Right ventricle myocardium superior (tissue), 1 donor: ENCODE measurements at regions not wholly inside any gene's neighbourhood (a gene's known extent, or its start where the extent isn't known, plus 50 kb on each side); places are given as distances from the start of the nearest gene placed in this dataset.

Experiments used
- ATAC-seq: fragments of 200-7000 bp; cut with Tn5 transposase; one replicate; pipeline ENCODE4 v1.9.1; 2020; ENCODE audit warnings: mild to moderate bottlenecking; ENCODE audit not compliant: poor library complexity
- DNase-seq: peaks from one replicate; pipeline ENCODE4 v3.0.0-alpha.2; 2020
- intact Hi-C: fragments of 100-400 bp; cut with DNase I; formaldehyde crosslinking; loops from one replicate; pipeline ENCODE4 v1.11.2; 2022
- donor health status: DM: no; HTN: yes; CAD: no; lungs with severe emphysema.

- intact Hi-C loops: no loop called here
- no peak for DNase-seq
- ATAC-seq: no peak
These were observed 417.1 kb upstream of the CDH11 start for GRCh38 chr16:65538976-65539375.

GRCh38 chr16:65537336-65537735, 415.5 kb upstream of the CDH11 start:
- ATAC-seq: no peak
- intact Hi-C loops: no loop called here

GRCh38 chr16:65534121-65534528, 412.3 kb upstream of the CDH11 start:
- DNase-seq (no peak), ATAC-seq (no peak)
- intact Hi-C loops: no loop called here

More at GRCh38 chr16:65537336-65537735, 415.5 kb upstream of the CDH11 start:
- DNase-seq: no peak

DNA sequence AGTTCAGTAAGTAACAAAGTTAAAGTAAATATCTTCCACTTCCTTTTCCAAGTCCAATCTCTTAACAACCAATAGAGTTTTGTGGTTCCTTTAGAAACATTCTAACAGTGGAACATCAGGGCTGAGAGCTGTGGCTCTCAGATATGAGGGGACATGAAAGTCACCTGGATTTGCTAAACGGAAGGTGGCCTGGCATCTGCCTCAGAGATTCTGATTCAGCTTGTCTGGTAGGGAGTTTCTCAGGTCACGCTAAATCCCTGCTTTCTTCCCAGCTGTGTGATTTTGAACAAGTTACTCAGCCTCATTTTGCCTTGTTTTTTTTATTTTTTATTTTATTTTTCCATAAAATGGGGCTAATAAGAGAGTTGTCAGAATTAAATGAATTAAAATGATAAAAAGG, 411.0 kb upstream of the CDH11 start:
- ATAC-seq (no peak), DNase-seq (no peak)
- intact Hi-C loops: no loop called here

DNA sequence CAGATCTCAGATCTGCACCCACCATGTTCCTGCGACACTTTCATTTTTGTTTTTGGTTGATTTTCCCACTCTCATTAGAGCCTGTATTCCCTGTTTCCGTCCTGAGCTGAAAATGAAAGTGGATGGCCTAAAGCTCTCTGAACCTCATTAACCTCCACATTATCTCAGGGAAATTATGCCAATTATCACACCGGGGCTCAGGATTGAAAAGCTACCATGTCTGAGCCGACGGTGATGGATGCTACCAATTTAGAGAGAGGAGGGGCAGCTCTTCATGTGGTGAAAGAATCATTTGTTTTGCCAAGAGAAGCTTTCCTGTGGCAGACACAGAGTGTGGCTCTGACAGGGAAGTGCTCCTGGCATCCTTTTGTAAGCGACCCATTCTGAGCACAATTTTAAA, 410.4 kb upstream of the CDH11 start:
- no peak for ATAC-seq
- intact Hi-C loops: no loop called here
- DNase-seq: no peak

- ATAC-seq (no peak), DNase-seq (no peak)
- intact Hi-C loops: no loop called here
These were observed 409.6 kb upstream of the CDH11 start for GRCh38 chr16:65531475-65531874.

GRCh38 chr16:65525707-65526106, 403.8 kb upstream of the CDH11 start:
- DNase-seq (no peak), ATAC-seq (no peak)
- intact Hi-C loops: no loop called here

GRCh38 chr16:65524997-65525396, 403.1 kb upstream of the CDH11 start:
- intact Hi-C loops: no loop called here
- ATAC-seq (no peak), DNase-seq (no peak)

GRCh38 chr16:65524231-65524630, 402.4 kb upstream of the CDH11 start:
- no peak for ATAC-seq
- intact Hi-C loops: no loop called here
- DNase-seq: no peak

DNA sequence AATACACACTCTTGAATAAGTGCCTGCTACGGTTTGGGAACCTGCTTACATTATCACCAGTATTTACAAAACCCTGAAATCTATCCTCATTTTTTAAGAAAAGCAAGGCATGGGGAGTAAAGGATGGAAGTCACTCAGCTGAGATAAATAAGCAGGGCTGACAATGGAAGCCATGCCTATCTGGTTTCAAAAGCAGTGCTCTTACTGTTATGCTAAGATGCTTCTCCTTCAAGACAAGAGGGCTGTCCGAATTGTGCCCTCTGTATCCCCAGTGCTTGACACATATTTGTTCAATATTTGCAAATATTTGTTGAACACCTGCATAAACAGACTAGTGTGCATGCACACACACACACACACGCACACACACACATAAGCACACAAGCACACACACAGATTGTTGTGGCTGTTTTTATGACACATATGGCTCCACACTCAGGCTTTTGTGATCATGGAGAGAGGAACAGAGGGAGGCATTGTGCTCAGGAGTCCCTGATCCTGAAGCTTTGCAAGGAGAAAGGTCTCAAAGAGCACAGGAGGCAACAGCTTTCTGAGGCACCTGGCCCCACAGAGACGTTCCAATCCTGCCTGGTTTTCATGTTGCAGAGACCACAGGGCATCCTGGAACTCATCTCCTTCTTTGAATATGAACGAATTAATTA, 401.6 kb upstream of the CDH11 start:
- intact Hi-C loops: no loop called here
- DNase-seq: no peak
- no peak for ATAC-seq

- intact Hi-C loops: no loop called here
- ATAC-seq: no peak
These were observed 400.5 kb upstream of the CDH11 start for GRCh38 chr16:65522412-65522811.

GRCh38 chr16:65521633-65522328, 399.9 kb upstream of the CDH11 start:
- intact Hi-C loops: no loop called here
- no peak for ATAC-seq
- no peak for DNase-seq

More at GRCh38 chr16:65522412-65522811, 400.5 kb upstream of the CDH11 start:
- no peak for DNase-seq

DNA sequence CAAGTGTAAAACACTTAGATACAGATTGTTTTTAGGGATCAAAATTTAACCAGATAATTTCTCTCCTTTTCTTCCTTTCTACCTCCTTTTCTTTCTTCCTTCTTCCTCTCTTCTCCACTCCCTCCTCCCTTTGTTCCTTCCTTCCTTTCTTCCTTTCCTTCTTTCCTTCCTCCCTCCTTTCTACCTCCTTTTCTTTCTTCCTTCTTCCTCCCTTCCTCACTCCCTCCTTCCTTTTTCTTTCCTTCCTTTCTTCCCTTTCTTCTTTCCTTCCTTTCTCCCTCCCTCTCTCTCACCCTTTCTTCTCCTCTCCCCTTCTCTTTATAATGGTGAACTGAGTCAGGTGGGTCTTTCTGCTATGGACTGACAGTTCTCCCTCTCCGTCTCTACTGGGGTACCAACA, 397.5 kb upstream of the CDH11 start:
- intact Hi-C loops: no loop called here
- DNase-seq (no peak), ATAC-seq (no peak)

DNA sequence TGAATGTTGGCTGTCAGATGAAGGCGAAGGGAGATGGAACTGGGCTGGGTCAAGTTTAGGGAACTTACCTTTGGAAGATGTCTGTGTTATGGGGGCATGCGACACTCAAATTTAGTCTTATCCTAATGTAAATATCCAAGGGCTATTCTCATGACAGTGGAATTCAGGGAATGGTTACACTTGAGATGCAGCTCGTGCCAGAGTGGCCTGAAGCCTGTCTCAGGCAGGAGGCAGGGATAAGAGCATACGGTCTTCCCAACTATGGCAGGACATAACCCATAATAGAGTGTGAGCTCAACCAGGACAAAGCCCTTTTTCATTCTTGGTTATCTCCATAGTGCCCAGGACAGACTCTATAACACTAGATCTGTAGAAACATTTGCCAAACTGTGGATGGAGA, 393.3 kb upstream of the CDH11 start:
- DNase-seq (no peak), ATAC-seq (no peak)
- intact Hi-C loops: no loop called here

GRCh38 chr16:65510850-65511249, 389.0 kb upstream of the CDH11 start:
- intact Hi-C loops: no loop called here
- ATAC-seq: no peak
- no peak for DNase-seq

GRCh38 chr16:65510241-65510640, 388.4 kb upstream of the CDH11 start:
- no peak for DNase-seq
- intact Hi-C loops: no loop called here

GRCh38 chr16:65509172-65509571, 387.3 kb upstream of the CDH11 start:
- no peak for DNase-seq
- intact Hi-C loops: no loop called here
- no peak for ATAC-seq

More at GRCh38 chr16:65510241-65510640, 388.4 kb upstream of the CDH11 start:
- ATAC-seq: no peak

GRCh38 chr16:65500919-65501318, 379.1 kb upstream of the CDH11 start:
- intact Hi-C loops: no loop called here
- ATAC-seq: peak; percentile 72
- DNase-seq: no peak

DNA sequence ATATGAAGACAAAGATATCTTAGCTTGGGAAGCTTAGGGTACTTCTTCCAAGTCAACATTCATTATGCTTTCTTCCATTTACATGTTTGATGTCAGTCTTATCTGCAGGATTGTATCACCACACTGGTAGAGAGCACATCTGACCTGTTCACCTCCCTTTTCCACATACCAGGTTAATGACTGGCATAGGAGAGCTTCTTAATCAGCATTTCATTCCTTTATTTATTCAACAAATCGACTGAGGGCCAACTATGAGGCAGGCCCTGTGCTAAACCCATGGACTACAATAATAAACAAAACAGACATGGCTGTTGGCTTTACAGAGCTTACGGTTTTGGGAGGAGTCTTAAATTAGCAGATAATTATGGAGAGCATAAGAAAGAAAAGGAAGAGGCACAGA, 378.1 kb upstream of the CDH11 start:
- intact Hi-C loops: no loop called here
- ATAC-seq (no peak), DNase-seq (no peak)

- ATAC-seq (no peak), DNase-seq (no peak)
- intact Hi-C loops: no loop called here
These were observed 377.7 kb upstream of the CDH11 start for GRCh38 chr16:65499566-65499965.

- intact Hi-C loops: no loop called here
- ATAC-seq (no peak), DNase-seq (no peak)
These were observed 375.7 kb upstream of the CDH11 start for GRCh38 chr16:65497571-65497970.
